ENCODE measurements at regions not wholly inside any gene's neighbourhood (a gene's known extent, or its start where the extent isn't known, plus 50 kb on each side); places are given as distances from the start of the nearest gene placed in this dataset.

- no peaks in the 10 kb centered on the region for H3K36me3 ChIP-seq (ENCODE audit: low read depth)
- no peak overlapping the region for H3K4me3 ChIP-seq
- no peaks in the 10 kb centered on the region for H3K4me1 ChIP-seq (ENCODE audit: low read depth)
- TF ChIP-seq CTCF (IDR thresholded peaks at IDR 0.05) = no peak
- intact Hi-C loops (cut with DNase I, micrococcal nuclease) = no loop called here
- ATAC-seq (no peak), DNase-seq (no peak)
- peaks cover 32% of the 10 kb centered on the region for H3K9me3 ChIP-seq
These were observed 242.1 kb upstream of the MYT1L start for GRCh38 chr2:2573205-2573604.

GRCh38 chr2:2572393-2573204, 241.5 kb upstream of the MYT1L start:
- Histone ChIP-seq H3K9me3 (peaks cover 32% of the 10 kb centered on the region), H3K36me3 (ENCODE audit: low read depth) (no peaks in the 10 kb centered on the region), H3K4me1 (ENCODE audit: low read depth) (no peaks in the 10 kb centered on the region), H3K4me3 (no peak overlapping the region)
- TF ChIP-seq CTCF (IDR thresholded peaks at IDR 0.05) = no peak
- no peak for DNase-seq
- no peak for ATAC-seq
- intact Hi-C loops (cut with DNase I, micrococcal nuclease) = no loop called here

GRCh38 chr2:2571301-2572150, 240.5 kb upstream of the MYT1L start:
- no peak overlapping the region for H3K4me3 ChIP-seq
- H3K36me3 ChIP-seq (ENCODE audit: low read depth) = no peaks in the 10 kb centered on the region
- intact Hi-C loops (cut with DNase I, micrococcal nuclease) = no loop called here
- ATAC-seq = no peak
- no peak for DNase-seq
- no peak for TF ChIP-seq CTCF (IDR thresholded peaks at IDR 0.05)
- no peaks in the 10 kb centered on the region for H3K4me1 ChIP-seq (ENCODE audit: low read depth)
- H3K9me3 ChIP-seq = peaks cover 32% of the 10 kb centered on the region

- H3K36me3 ChIP-seq (ENCODE audit: low read depth) = no peaks in the 10 kb centered on the region
- intact Hi-C loops (cut with DNase I, micrococcal nuclease) = no loop called here
- no peak for ATAC-seq
- H3K9me3 ChIP-seq = peaks cover 32% of the 10 kb centered on the region
- TF ChIP-seq CTCF (IDR thresholded peaks at IDR 0.05) = no peak
- DNase-seq = no peak
- no peaks in the 10 kb centered on the region for H3K4me1 ChIP-seq (ENCODE audit: low read depth)
- no peak overlapping the region for H3K4me3 ChIP-seq
These were observed 239.8 kb upstream of the MYT1L start for GRCh38 chr2:2570871-2571270.

GRCh38 chr2:2570360-2570759, 239.3 kb upstream of the MYT1L start:
- DNase-seq = no peak
- intact Hi-C loops (cut with DNase I, micrococcal nuclease) = no loop called here

More at GRCh38 chr2:2570360-2570759, 239.3 kb upstream of the MYT1L start:
- no peak overlapping the region for H3K4me3 ChIP-seq
- no peak for TF ChIP-seq CTCF (IDR thresholded peaks at IDR 0.05)
- ATAC-seq = no peak
- peaks cover 32% of the 10 kb centered on the region for H3K9me3 ChIP-seq
- H3K4me1 ChIP-seq (ENCODE audit: low read depth) = no peaks in the 10 kb centered on the region
- H3K36me3 ChIP-seq (ENCODE audit: low read depth) = no peaks in the 10 kb centered on the region

Data from mucosa of descending colon (tissue), 3 donors.